GM12874 (cell line): ENCODE measurements at regions not wholly inside any gene's neighbourhood (a gene's known extent, or its start where the extent isn't known, plus 50 kb on each side); places are given as distances from the start of the nearest gene placed in this dataset.

Experiments used
- TF ChIP-seq, protein P1 (sequence below): IDR thresholded peaks from 2 replicates; pipeline ENCODE4 v1.5.1; 2011; ENCODE audit warnings: low read depth, mild to moderate bottlenecking, control low read depth, low read length, moderate library complexity; ENCODE audit not compliant: insufficient read depth

DNA sequence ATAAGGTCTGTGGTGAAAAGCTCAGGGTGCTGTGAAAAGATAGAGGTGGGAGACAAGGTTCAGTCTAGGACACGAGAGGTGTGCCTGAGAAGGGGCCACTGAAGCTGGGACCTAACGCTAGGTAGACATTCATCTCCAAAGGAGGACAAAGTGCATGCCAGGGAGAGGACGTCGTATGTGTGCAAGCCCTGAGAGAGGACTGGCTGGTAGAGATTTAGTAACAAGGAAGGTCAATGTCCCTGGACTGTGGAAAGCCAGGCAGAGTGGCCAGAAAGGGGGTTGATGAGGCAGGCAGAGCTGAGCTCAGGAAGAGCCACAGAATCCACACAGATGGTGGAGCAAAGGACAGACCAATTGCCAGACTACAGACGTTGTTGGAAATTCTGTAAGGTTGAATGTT, 817.6 kb downstream of the CCSER2 start:
- TF ChIP-seq, protein P1, sequence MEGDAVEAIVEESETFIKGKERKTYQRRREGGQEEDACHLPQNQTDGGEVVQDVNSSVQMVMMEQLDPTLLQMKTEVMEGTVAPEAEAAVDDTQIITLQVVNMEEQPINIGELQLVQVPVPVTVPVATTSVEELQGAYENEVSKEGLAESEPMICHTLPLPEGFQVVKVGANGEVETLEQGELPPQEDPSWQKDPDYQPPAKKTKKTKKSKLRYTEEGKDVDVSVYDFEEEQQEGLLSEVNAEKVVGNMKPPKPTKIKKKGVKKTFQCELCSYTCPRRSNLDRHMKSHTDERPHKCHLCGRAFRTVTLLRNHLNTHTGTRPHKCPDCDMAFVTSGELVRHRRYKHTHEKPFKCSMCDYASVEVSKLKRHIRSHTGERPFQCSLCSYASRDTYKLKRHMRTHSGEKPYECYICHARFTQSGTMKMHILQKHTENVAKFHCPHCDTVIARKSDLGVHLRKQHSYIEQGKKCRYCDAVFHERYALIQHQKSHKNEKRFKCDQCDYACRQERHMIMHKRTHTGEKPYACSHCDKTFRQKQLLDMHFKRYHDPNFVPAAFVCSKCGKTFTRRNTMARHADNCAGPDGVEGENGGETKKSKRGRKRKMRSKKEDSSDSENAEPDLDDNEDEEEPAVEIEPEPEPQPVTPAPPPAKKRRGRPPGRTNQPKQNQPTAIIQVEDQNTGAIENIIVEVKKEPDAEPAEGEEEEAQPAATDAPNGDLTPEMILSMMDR: no peak

DNA sequence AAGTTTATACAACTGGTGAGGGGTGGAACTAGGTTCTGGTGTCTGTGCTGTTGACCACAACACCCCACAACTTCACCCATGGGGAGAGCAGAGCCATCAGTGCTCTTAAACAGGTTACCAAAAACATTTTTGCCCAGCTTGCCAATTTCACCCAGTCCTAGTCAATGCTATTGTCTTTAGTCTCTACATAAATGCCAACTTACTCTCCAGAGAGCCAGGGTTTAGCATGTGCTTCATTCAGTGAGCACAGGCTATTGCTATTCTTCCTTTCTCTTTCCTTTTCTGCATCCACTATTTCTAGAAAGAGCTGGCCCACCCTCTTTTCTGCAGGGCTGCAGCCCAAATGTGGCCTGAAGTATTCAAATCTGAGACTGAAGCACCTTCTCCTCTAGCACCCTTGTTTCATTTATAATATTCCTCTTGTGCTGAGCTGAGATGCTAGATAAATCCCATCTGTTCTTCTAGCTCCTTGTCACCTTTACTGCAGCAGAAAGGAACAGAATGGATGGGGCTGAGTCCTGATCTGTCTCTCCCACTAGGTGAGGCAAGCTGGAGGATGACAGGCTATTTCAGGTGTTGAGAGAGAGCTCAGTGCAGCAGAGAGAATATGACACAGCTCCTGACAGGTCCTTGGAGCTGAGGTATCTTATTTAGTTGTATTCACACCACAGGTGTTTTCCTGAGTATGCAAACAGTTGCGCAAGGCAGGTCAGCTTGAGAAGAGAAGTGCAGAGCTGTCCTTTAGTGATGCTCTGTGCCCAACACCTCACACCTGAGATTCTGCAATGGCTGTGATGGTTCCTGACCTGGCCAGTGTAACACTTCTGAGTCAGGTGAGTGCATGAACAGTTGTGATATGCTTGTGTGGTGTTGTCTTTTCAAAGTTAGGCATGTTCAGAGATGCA, 819.2 kb downstream of the CCSER2 start:
- TF ChIP-seq, protein P1: no peak

DNA sequence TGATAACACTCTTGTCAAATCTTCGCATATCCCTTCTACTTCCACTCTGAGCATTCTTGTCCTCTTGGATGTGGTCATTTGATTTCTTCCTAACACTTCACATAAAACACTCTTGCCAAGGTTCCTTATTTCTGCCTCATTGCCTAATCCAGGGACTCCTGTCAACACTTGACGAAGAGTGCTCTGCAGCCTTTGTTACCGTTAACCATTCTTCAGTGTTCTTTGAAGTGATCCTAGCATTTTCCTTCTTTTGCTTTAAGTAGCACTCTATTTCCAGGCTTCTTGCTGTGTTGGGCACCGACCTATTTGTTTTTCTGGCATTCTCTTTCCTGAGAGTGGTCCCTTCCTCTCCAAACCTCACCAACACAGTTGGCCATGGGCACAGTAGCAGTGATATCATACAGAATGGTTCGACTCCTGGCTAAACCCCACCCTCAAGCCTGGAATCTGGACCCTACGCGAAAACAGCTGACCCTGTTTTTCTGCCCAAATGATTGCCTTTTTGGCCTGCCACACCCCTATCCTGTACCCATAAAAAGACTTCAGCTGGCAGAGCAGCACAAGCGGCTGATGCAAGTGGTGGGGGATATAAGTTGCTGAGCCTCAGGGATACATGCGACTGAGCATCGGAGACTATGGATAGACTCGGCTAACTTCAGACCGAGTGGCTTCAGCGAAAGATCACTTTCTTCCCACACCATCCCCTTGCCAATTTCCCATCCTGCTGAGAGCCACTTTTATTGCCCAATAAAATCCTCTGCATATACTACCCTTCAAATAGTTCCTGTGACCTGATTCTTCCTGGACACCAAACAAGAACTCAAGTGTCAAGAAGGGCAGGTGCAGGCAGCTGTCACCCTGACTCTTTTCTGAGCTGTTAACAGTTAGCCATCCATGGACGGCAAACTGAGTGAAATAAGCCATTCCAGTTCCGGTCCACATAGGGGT, 820.6 kb downstream of the CCSER2 start:
- TF ChIP-seq, protein P1: no peak

DNA sequence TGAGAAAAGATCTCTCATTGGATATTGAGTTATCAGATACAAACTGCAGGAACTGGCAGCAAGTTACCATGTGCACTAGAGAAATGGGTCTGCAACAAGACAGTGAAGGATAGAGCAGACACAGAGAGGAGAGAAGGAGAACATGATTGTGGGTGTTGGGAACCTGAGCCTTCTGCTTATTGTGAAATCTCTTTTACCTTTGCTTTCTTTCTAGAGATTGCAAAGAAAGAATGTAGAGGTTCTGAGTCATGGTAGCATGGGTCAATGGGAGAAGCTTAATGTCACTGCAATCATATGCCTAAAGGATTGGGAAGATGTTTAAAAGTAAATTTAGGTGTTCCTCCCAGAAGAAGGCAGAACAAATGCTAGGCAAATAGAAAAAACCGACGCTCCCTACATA, 821.4 kb downstream of the CCSER2 start:
- TF ChIP-seq, protein P1: no peak

DNA sequence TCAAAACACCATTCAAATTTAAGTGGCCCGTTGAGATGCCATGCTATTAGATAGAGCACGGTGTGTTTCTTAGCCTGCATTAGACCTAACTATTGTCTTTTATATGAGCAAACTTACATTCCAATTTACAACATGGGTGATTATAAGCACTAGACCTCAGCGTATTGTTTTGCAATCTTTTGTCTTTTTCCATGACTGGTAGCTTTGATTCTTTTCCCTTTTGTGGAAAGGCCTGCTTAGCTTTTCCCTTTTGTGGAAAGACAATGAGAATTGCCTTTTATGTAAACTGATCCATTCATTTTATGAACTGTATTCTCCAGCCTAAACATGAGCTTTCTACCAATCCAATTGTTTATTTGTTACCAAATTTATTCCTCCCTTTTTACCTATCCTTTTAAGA, 823.1 kb downstream of the CCSER2 start:
- TF ChIP-seq, protein P1: no peak

DNA sequence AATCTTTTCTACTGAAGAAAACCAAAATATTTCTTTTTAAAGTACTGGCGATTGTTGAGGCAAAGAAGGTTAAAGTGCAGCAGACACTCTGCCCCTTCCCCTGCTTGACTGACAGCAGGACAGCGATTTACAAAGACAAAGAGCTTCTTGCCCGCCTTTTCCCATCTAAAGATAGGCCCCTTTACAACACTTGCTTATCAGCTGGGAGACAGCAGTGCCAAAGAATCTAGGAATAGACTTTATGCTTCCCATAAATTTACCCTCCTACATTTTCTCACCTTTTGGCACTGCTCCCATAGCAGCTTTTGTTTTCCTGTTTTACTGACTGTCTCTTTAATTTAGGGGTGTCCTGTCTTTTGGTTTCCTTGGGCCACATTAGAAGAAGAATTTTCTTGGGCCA, 824.1 kb downstream of the CCSER2 start:
- TF ChIP-seq, protein P1: no peak

DNA sequence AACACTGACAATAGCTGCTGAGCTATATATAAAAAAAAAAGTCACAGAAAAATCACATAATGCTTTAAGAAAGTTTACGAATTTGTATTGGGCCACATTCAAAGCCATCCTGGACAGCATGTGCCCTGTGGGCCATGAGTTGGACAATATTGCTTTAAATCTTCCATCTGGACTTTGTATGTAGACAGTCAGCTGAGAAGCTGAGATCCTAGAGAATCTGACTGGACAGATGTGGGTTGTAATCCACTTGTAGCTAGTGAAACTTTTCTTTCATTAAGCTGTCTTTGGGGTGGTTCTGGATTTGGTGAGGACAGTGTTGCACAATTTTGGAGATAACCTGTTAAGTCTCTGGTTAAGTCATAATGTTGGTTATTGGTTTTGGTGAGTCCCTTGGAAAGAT, 824.5 kb downstream of the CCSER2 start:
- TF ChIP-seq, protein P1: no peak
